ENCODE measurements at regions not wholly inside any gene's neighbourhood (a gene's known extent, or its start where the extent isn't known, plus 50 kb on each side); places are given as distances from the start of the nearest gene placed in this dataset.

- no peak for DNase-seq (ENCODE audit: low read depth in 2 of 2)
These were observed 260.3 kb upstream of the MOCS1 start for GRCh38 chr6:40194447-40195170.

- no peak for DNase-seq (ENCODE audit: low read depth in 2 of 2)
These were observed 258.3 kb upstream of the MOCS1 start for GRCh38 chr6:40192516-40192915.

GRCh38 chr6:40188931-40189330 is 254.7 kb upstream of the MOCS1 start:
- DNase-seq (ENCODE audit: low read depth in 2 of 2): no peak

GRCh38 chr6:40187535-40188144 is 253.4 kb upstream of the MOCS1 start:
- DNase-seq (ENCODE audit: low read depth in 2 of 2): no peak

- no peak for DNase-seq (ENCODE audit: low read depth in 2 of 2)
These were observed 251.2 kb upstream of the MOCS1 start for GRCh38 chr6:40185486-40185885.

- no peak for DNase-seq (ENCODE audit: low read depth in 2 of 2)
These were observed 249.6 kb upstream of the MOCS1 start for GRCh38 chr6:40183902-40184301.

- no peak for DNase-seq (ENCODE audit: low read depth in 2 of 2)
These were observed 247.1 kb upstream of the MOCS1 start for GRCh38 chr6:40181367-40181766.

- DNase-seq (ENCODE audit: low read depth in 2 of 2): no peak
These were observed 246.0 kb upstream of the MOCS1 start for GRCh38 chr6:40180271-40180670.

GRCh38 chr6:40179496-40179895 is 245.2 kb upstream of the MOCS1 start:
- no peak for DNase-seq (ENCODE audit: low read depth in 2 of 2)

- no peak for DNase-seq (ENCODE audit: low read depth in 2 of 2)
These were observed 243.3 kb upstream of the MOCS1 start for GRCh38 chr6:40177598-40177997.

- DNase-seq (ENCODE audit: low read depth in 2 of 2): no peak
These were observed 241.9 kb upstream of the MOCS1 start for GRCh38 chr6:40176152-40176551.

- no peak for DNase-seq (ENCODE audit: low read depth in 2 of 2)
These were observed 238.0 kb upstream of the MOCS1 start for GRCh38 chr6:40172272-40172671.

- no peak for DNase-seq (ENCODE audit: low read depth in 2 of 2)
These were observed 237.1 kb upstream of the MOCS1 start for GRCh38 chr6:40171343-40171742.

GRCh38 chr6:40170856-40171255 is 236.6 kb upstream of the MOCS1 start:
- no peak for DNase-seq (ENCODE audit: low read depth in 2 of 2)

GRCh38 chr6:40169878-40170277 is 235.6 kb upstream of the MOCS1 start:
- DNase-seq (ENCODE audit: low read depth in 2 of 2): no peak

- no peak for DNase-seq (ENCODE audit: low read depth in 2 of 2)
These were observed 232.7 kb upstream of the MOCS1 start for GRCh38 chr6:40166963-40167362.

- no peak for DNase-seq (ENCODE audit: low read depth in 2 of 2)
These were observed 230.9 kb upstream of the MOCS1 start for GRCh38 chr6:40165036-40165709.

- DNase-seq (ENCODE audit: low read depth in 2 of 2): no peak
These were observed 230.1 kb upstream of the MOCS1 start for GRCh38 chr6:40164345-40164755.

- DNase-seq (ENCODE audit: low read depth in 2 of 2): no peak
These were observed 229.7 kb upstream of the MOCS1 start for GRCh38 chr6:40163924-40164323.

- no peak for DNase-seq (ENCODE audit: low read depth in 2 of 2)
These were observed 227.8 kb upstream of the MOCS1 start for GRCh38 chr6:40162074-40162473.

- no peak for DNase-seq (ENCODE audit: low read depth in 2 of 2)
These were observed 226.6 kb upstream of the MOCS1 start for GRCh38 chr6:40160826-40161225.

GRCh38 chr6:40159865-40160264 is 225.6 kb upstream of the MOCS1 start:
- DNase-seq (ENCODE audit: low read depth in 2 of 2): no peak

Measured in stimulated activated CD4-positive, alpha-beta T cell treated with anti-CD3 and anti-CD28 coated beads, Interleukin-1b, Interleukin-23, amount 100 ng/mL, for 4 hours (primary cell).